ENCODE measurements at regions not wholly inside any gene's neighbourhood (a gene's known extent, or its start where the extent isn't known, plus 50 kb on each side); places are given as distances from the start of the nearest gene placed in this dataset.
A peak's percentile ranks its signal among the peaks of the same experiment; 100 is the strongest.

- H3K9ac ChIP-seq (ENCODE audit: low read depth, low read length), result no peak overlapping the region
- H3K27me3 ChIP-seq (ENCODE audit: control insufficient read depth, insufficient read depth, low read length), result no peaks in the 10 kb centered on the region
- H3K9me3 ChIP-seq (replicated peaks; ENCODE audit: low read length), result no peaks in the 10 kb centered on the region
- no peaks in the 10 kb centered on the region for H3K36me3 ChIP-seq (ENCODE audit: insufficient read depth, low read length)
- no peak overlapping the region for H3K4me3 ChIP-seq (ENCODE audit: low read length)
- H3K4me2 ChIP-seq (ENCODE audit: low read length), result peak overlapping the region; percentile 31
- H3K4me1 ChIP-seq (ENCODE audit: control insufficient read depth, insufficient read depth, low read length), result peaks cover 14% of the 10 kb centered on the region
Measured at GRCh38 chr3:135514060-135514448, 451.5 kb upstream of the PPP2R3A start.

GRCh38 chr3:135516143-135516542, 449.4 kb upstream of the PPP2R3A start:
- Histone ChIP-seq H3K9me3 (replicated peaks; ENCODE audit: low read length) (no peaks in the 10 kb centered on the region), H3K9ac (ENCODE audit: low read depth, low read length) (no peak overlapping the region), H3K4me2 (ENCODE audit: low read length) (no peak overlapping the region), H3K27me3 (ENCODE audit: control insufficient read depth, insufficient read depth, low read length) (no peaks in the 10 kb centered on the region), H3K4me3 (ENCODE audit: low read length) (no peak overlapping the region), H3K4me1 (ENCODE audit: control insufficient read depth, insufficient read depth, low read length) (peaks cover 14% of the 10 kb centered on the region), H3K36me3 (ENCODE audit: insufficient read depth, low read length) (no peaks in the 10 kb centered on the region)

GRCh38 chr3:135528413-135529015, 437.0 kb upstream of the PPP2R3A start:
- H3K9me3 ChIP-seq (replicated peaks; ENCODE audit: low read length), result no peaks in the 10 kb centered on the region
- no peaks in the 10 kb centered on the region for H3K4me1 ChIP-seq (ENCODE audit: control insufficient read depth, insufficient read depth, low read length)
- no peaks in the 10 kb centered on the region for H3K27me3 ChIP-seq (ENCODE audit: control insufficient read depth, insufficient read depth, low read length)
- H3K36me3 ChIP-seq (ENCODE audit: insufficient read depth, low read length), result no peaks in the 10 kb centered on the region
- no peak overlapping the region for H3K4me2 ChIP-seq (ENCODE audit: low read length)
- H3K9ac ChIP-seq (ENCODE audit: low read depth, low read length), result no peak overlapping the region
- no peak overlapping the region for H3K4me3 ChIP-seq (ENCODE audit: low read length)

- no peaks in the 10 kb centered on the region for H3K36me3 ChIP-seq (ENCODE audit: insufficient read depth, low read length)
- H3K4me2 ChIP-seq (ENCODE audit: low read length), result no peak overlapping the region
- H3K4me3 ChIP-seq (ENCODE audit: low read length), result no peak overlapping the region
- H3K9ac ChIP-seq (ENCODE audit: low read depth, low read length), result no peak overlapping the region
- no peaks in the 10 kb centered on the region for H3K27me3 ChIP-seq (ENCODE audit: control insufficient read depth, insufficient read depth, low read length)
- no peaks in the 10 kb centered on the region for H3K4me1 ChIP-seq (ENCODE audit: control insufficient read depth, insufficient read depth, low read length)
- H3K9me3 ChIP-seq (replicated peaks; ENCODE audit: low read length), result no peaks in the 10 kb centered on the region
Measured at GRCh38 chr3:135532021-135532420, 433.5 kb upstream of the PPP2R3A start.

- Histone ChIP-seq H3K9ac (ENCODE audit: low read depth, low read length) (no peak overlapping the region), H3K4me1 (ENCODE audit: control insufficient read depth, insufficient read depth, low read length) (no peaks in the 10 kb centered on the region), H3K36me3 (ENCODE audit: insufficient read depth, low read length) (no peaks in the 10 kb centered on the region), H3K9me3 (replicated peaks; ENCODE audit: low read length) (no peaks in the 10 kb centered on the region), H3K4me3 (ENCODE audit: low read length) (no peak overlapping the region), H3K27me3 (ENCODE audit: control insufficient read depth, insufficient read depth, low read length) (no peaks in the 10 kb centered on the region), H3K4me2 (ENCODE audit: low read length) (no peak overlapping the region)
Measured at GRCh38 chr3:135538123-135538522, 427.4 kb upstream of the PPP2R3A start.

- no peak overlapping the region for H3K4me2 ChIP-seq (ENCODE audit: low read length)
- no peaks in the 10 kb centered on the region for H3K9me3 ChIP-seq (replicated peaks; ENCODE audit: low read length)
- H3K4me3 ChIP-seq (ENCODE audit: low read length), result no peak overlapping the region
- no peaks in the 10 kb centered on the region for H3K36me3 ChIP-seq (ENCODE audit: insufficient read depth, low read length)
- H3K4me1 ChIP-seq (ENCODE audit: control insufficient read depth, insufficient read depth, low read length), result no peaks in the 10 kb centered on the region
- H3K27me3 ChIP-seq (ENCODE audit: control insufficient read depth, insufficient read depth, low read length), result no peaks in the 10 kb centered on the region
- H3K9ac ChIP-seq (ENCODE audit: low read depth, low read length), result no peak overlapping the region
Measured at GRCh38 chr3:135539351-135539750, 426.2 kb upstream of the PPP2R3A start.

- Histone ChIP-seq H3K9ac (ENCODE audit: low read depth, low read length) (no peak overlapping the region), H3K4me2 (ENCODE audit: low read length) (no peak overlapping the region), H3K4me1 (ENCODE audit: control insufficient read depth, insufficient read depth, low read length) (no peaks in the 10 kb centered on the region), H3K27me3 (ENCODE audit: control insufficient read depth, insufficient read depth, low read length) (no peaks in the 10 kb centered on the region), H3K36me3 (ENCODE audit: insufficient read depth, low read length) (no peaks in the 10 kb centered on the region), H3K9me3 (replicated peaks; ENCODE audit: low read length) (no peaks in the 10 kb centered on the region), H3K4me3 (ENCODE audit: low read length) (no peak overlapping the region)
Measured at GRCh38 chr3:135539854-135540253, 425.7 kb upstream of the PPP2R3A start.

GRCh38 chr3:135549928-135550494, 415.5 kb upstream of the PPP2R3A start:
- no peaks in the 10 kb centered on the region for H3K36me3 ChIP-seq (ENCODE audit: insufficient read depth, low read length)
- no peak overlapping the region for H3K4me2 ChIP-seq (ENCODE audit: low read length)

GRCh38 chr3:135556174-135556573, 409.4 kb upstream of the PPP2R3A start:
- Histone ChIP-seq H3K27me3 (ENCODE audit: control insufficient read depth, insufficient read depth, low read length) (no peaks in the 10 kb centered on the region), H3K9me3 (replicated peaks; ENCODE audit: low read length) (no peaks in the 10 kb centered on the region), H3K4me2 (ENCODE audit: low read length) (no peak overlapping the region), H3K4me3 (ENCODE audit: low read length) (no peak overlapping the region), H3K4me1 (ENCODE audit: control insufficient read depth, insufficient read depth, low read length) (no peaks in the 10 kb centered on the region), H3K36me3 (ENCODE audit: insufficient read depth, low read length) (no peaks in the 10 kb centered on the region), H3K9ac (ENCODE audit: low read depth, low read length) (no peak overlapping the region)

More at GRCh38 chr3:135549928-135550494, 415.5 kb upstream of the PPP2R3A start:
- H3K27me3 ChIP-seq (ENCODE audit: control insufficient read depth, insufficient read depth, low read length), result no peaks in the 10 kb centered on the region
- H3K9ac ChIP-seq (ENCODE audit: low read depth, low read length), result no peak overlapping the region
- no peak overlapping the region for H3K4me3 ChIP-seq (ENCODE audit: low read length)
- no peaks in the 10 kb centered on the region for H3K9me3 ChIP-seq (replicated peaks; ENCODE audit: low read length)
- H3K4me1 ChIP-seq (ENCODE audit: control insufficient read depth, insufficient read depth, low read length), result no peaks in the 10 kb centered on the region

- H3K36me3 ChIP-seq (ENCODE audit: insufficient read depth, low read length), result no peaks in the 10 kb centered on the region
- no peaks in the 10 kb centered on the region for H3K9me3 ChIP-seq (replicated peaks; ENCODE audit: low read length)
- no peak overlapping the region for H3K4me2 ChIP-seq (ENCODE audit: low read length)
- no peak overlapping the region for H3K4me3 ChIP-seq (ENCODE audit: low read length)
- no peaks in the 10 kb centered on the region for H3K27me3 ChIP-seq (ENCODE audit: control insufficient read depth, insufficient read depth, low read length)
- no peaks in the 10 kb centered on the region for H3K4me1 ChIP-seq (ENCODE audit: control insufficient read depth, insufficient read depth, low read length)
- no peak overlapping the region for H3K9ac ChIP-seq (ENCODE audit: low read depth, low read length)
Measured at GRCh38 chr3:135558150-135558783, 407.3 kb upstream of the PPP2R3A start.

GRCh38 chr3:135558906-135559305, 406.6 kb upstream of the PPP2R3A start:
- Histone ChIP-seq H3K4me2 (ENCODE audit: low read length) (no peak overlapping the region), H3K27me3 (ENCODE audit: control insufficient read depth, insufficient read depth, low read length) (no peaks in the 10 kb centered on the region), H3K9me3 (replicated peaks; ENCODE audit: low read length) (no peaks in the 10 kb centered on the region), H3K4me3 (ENCODE audit: low read length) (no peak overlapping the region), H3K36me3 (ENCODE audit: insufficient read depth, low read length) (no peaks in the 10 kb centered on the region), H3K4me1 (ENCODE audit: control insufficient read depth, insufficient read depth, low read length) (no peaks in the 10 kb centered on the region), H3K9ac (ENCODE audit: low read depth, low read length) (no peak overlapping the region)

- Histone ChIP-seq H3K9ac (ENCODE audit: low read depth, low read length) (no peak overlapping the region), H3K27me3 (ENCODE audit: control insufficient read depth, insufficient read depth, low read length) (no peaks in the 10 kb centered on the region), H3K4me2 (ENCODE audit: low read length) (no peak overlapping the region), H3K36me3 (ENCODE audit: insufficient read depth, low read length) (no peaks in the 10 kb centered on the region), H3K4me3 (ENCODE audit: low read length) (no peak overlapping the region), H3K4me1 (ENCODE audit: control insufficient read depth, insufficient read depth, low read length) (no peaks in the 10 kb centered on the region), H3K9me3 (replicated peaks; ENCODE audit: low read length) (no peaks in the 10 kb centered on the region)
Measured at GRCh38 chr3:135559802-135560201, 405.7 kb upstream of the PPP2R3A start.

Data from skeletal muscle satellite cell (primary cell).